ENCODE measurements at regions not wholly inside any gene's neighbourhood (a gene's known extent, or its start where the extent isn't known, plus 50 kb on each side); places are given as distances from the start of the nearest gene placed in this dataset.

- no peak overlapping the region for H3K4me3 ChIP-seq (ENCODE audit: insufficient read depth, low read depth, low read length)
- H3K36me3 ChIP-seq (replicated peaks; ENCODE audit: control insufficient read depth, insufficient read depth, low read length) = no peaks in the 10 kb centered on the region
- no peak for DNase-seq
- H3K27me3 ChIP-seq (ENCODE audit: control insufficient read depth, insufficient read depth, low read length) = no peaks in the 10 kb centered on the region
Observed at GRCh38 chr5:145341842-145342241, 493.3 kb downstream of the PRELID2 start.

GRCh38 chr5:145340099-145340498 lies 495.0 kb downstream of the PRELID2 start:
- no peaks in the 10 kb centered on the region for H3K36me3 ChIP-seq (replicated peaks; ENCODE audit: control insufficient read depth, insufficient read depth, low read length)
- no peaks in the 10 kb centered on the region for H3K27me3 ChIP-seq (ENCODE audit: control insufficient read depth, insufficient read depth, low read length)
- H3K4me3 ChIP-seq (ENCODE audit: insufficient read depth, low read depth, low read length) = no peak overlapping the region
- DNase-seq = no peak

GRCh38 chr5:145324767-145325479 lies 510.2 kb downstream of the PRELID2 start:
- H3K4me3 ChIP-seq (ENCODE audit: insufficient read depth, low read depth, low read length) = no peak overlapping the region
- H3K36me3 ChIP-seq (replicated peaks; ENCODE audit: control insufficient read depth, insufficient read depth, low read length) = no peaks in the 10 kb centered on the region
- DNase-seq = no peak
- H3K27me3 ChIP-seq (ENCODE audit: control insufficient read depth, insufficient read depth, low read length) = no peaks in the 10 kb centered on the region

- no peaks in the 10 kb centered on the region for H3K36me3 ChIP-seq (replicated peaks; ENCODE audit: control insufficient read depth, insufficient read depth, low read length)
- DNase-seq = no peak
- H3K4me3 ChIP-seq (ENCODE audit: insufficient read depth, low read depth, low read length) = no peak overlapping the region
- H3K27me3 ChIP-seq (ENCODE audit: control insufficient read depth, insufficient read depth, low read length) = no peaks in the 10 kb centered on the region
Observed at GRCh38 chr5:145324101-145324500, 511.0 kb downstream of the PRELID2 start.

GRCh38 chr5:145316282-145316681 lies 518.9 kb downstream of the PRELID2 start:
- Histone ChIP-seq H3K4me3 (ENCODE audit: insufficient read depth, low read depth, low read length) (no peak overlapping the region), H3K36me3 (replicated peaks; ENCODE audit: control insufficient read depth, insufficient read depth, low read length) (no peaks in the 10 kb centered on the region), H3K27me3 (ENCODE audit: control insufficient read depth, insufficient read depth, low read length) (no peaks in the 10 kb centered on the region)
- no peak for DNase-seq

- DNase-seq = no peak
- H3K27me3 ChIP-seq (ENCODE audit: control insufficient read depth, insufficient read depth, low read length) = no peaks in the 10 kb centered on the region
- H3K4me3 ChIP-seq (ENCODE audit: insufficient read depth, low read depth, low read length) = no peak overlapping the region
- H3K36me3 ChIP-seq (replicated peaks; ENCODE audit: control insufficient read depth, insufficient read depth, low read length) = no peaks in the 10 kb centered on the region
Observed at GRCh38 chr5:145307866-145308382, 527.2 kb downstream of the PRELID2 start.

- Histone ChIP-seq H3K27me3 (ENCODE audit: control insufficient read depth, insufficient read depth, low read length) (no peaks in the 10 kb centered on the region), H3K4me3 (ENCODE audit: insufficient read depth, low read depth, low read length) (no peak overlapping the region), H3K36me3 (replicated peaks; ENCODE audit: control insufficient read depth, insufficient read depth, low read length) (no peaks in the 10 kb centered on the region)
- no peak for DNase-seq
Observed at GRCh38 chr5:145295236-145295835, 539.8 kb downstream of the PRELID2 start.

GRCh38 chr5:145294331-145294730 lies 540.8 kb downstream of the PRELID2 start:
- H3K27me3 ChIP-seq (ENCODE audit: control insufficient read depth, insufficient read depth, low read length) = no peaks in the 10 kb centered on the region
- H3K4me3 ChIP-seq (ENCODE audit: insufficient read depth, low read depth, low read length) = no peak overlapping the region
- no peak for DNase-seq
- no peaks in the 10 kb centered on the region for H3K36me3 ChIP-seq (replicated peaks; ENCODE audit: control insufficient read depth, insufficient read depth, low read length)

- no peak for DNase-seq
- Histone ChIP-seq H3K36me3 (replicated peaks; ENCODE audit: control insufficient read depth, insufficient read depth, low read length) (no peaks in the 10 kb centered on the region), H3K4me3 (ENCODE audit: insufficient read depth, low read depth, low read length) (no peak overlapping the region), H3K27me3 (ENCODE audit: control insufficient read depth, insufficient read depth, low read length) (no peaks in the 10 kb centered on the region)
Observed at GRCh38 chr5:145293716-145294115, 541.4 kb downstream of the PRELID2 start.

- DNase-seq = no peak
- Histone ChIP-seq H3K36me3 (replicated peaks; ENCODE audit: control insufficient read depth, insufficient read depth, low read length) (no peaks in the 10 kb centered on the region), H3K4me3 (ENCODE audit: insufficient read depth, low read depth, low read length) (no peak overlapping the region), H3K27me3 (ENCODE audit: control insufficient read depth, insufficient read depth, low read length) (no peaks in the 10 kb centered on the region)
Observed at GRCh38 chr5:145292278-145292677, 542.9 kb downstream of the PRELID2 start.

- H3K36me3 ChIP-seq (replicated peaks; ENCODE audit: control insufficient read depth, insufficient read depth, low read length) = no peaks in the 10 kb centered on the region
- no peak overlapping the region for H3K4me3 ChIP-seq (ENCODE audit: insufficient read depth, low read depth, low read length)
- DNase-seq = no peak
- H3K27me3 ChIP-seq (ENCODE audit: control insufficient read depth, insufficient read depth, low read length) = no peaks in the 10 kb centered on the region
Observed at GRCh38 chr5:145283141-145283810, 551.9 kb downstream of the PRELID2 start.

- H3K4me3 ChIP-seq (ENCODE audit: insufficient read depth, low read depth, low read length) = no peak overlapping the region
- no peaks in the 10 kb centered on the region for H3K27me3 ChIP-seq (ENCODE audit: control insufficient read depth, insufficient read depth, low read length)
- no peak for DNase-seq
- no peaks in the 10 kb centered on the region for H3K36me3 ChIP-seq (replicated peaks; ENCODE audit: control insufficient read depth, insufficient read depth, low read length)
Observed at GRCh38 chr5:145280806-145281205, 554.3 kb downstream of the PRELID2 start.

- Histone ChIP-seq H3K36me3 (replicated peaks; ENCODE audit: control insufficient read depth, insufficient read depth, low read length) (no peaks in the 10 kb centered on the region), H3K4me3 (ENCODE audit: insufficient read depth, low read depth, low read length) (no peak overlapping the region), H3K27me3 (ENCODE audit: control insufficient read depth, insufficient read depth, low read length) (no peaks in the 10 kb centered on the region)
- no peak for DNase-seq
Observed at GRCh38 chr5:145280214-145280613, 554.9 kb downstream of the PRELID2 start.

- H3K27me3 ChIP-seq (ENCODE audit: control insufficient read depth, insufficient read depth, low read length) = no peaks in the 10 kb centered on the region
- DNase-seq = no peak
- H3K36me3 ChIP-seq (replicated peaks; ENCODE audit: control insufficient read depth, insufficient read depth, low read length) = no peaks in the 10 kb centered on the region
- H3K4me3 ChIP-seq (ENCODE audit: insufficient read depth, low read depth, low read length) = no peak overlapping the region
Observed at GRCh38 chr5:145260670-145261069, 574.5 kb downstream of the PRELID2 start.

- no peak overlapping the region for H3K4me3 ChIP-seq (ENCODE audit: insufficient read depth, low read depth, low read length)
- DNase-seq = no peak
- no peaks in the 10 kb centered on the region for H3K27me3 ChIP-seq (ENCODE audit: control insufficient read depth, insufficient read depth, low read length)
- H3K36me3 ChIP-seq (replicated peaks; ENCODE audit: control insufficient read depth, insufficient read depth, low read length) = no peaks in the 10 kb centered on the region
Observed at GRCh38 chr5:145247745-145248040, 587.4 kb downstream of the PRELID2 start.
